Transverse colon (tissue), 4 donors: ENCODE measurements at regions not wholly inside any gene's neighbourhood (a gene's known extent, or its start where the extent isn't known, plus 50 kb on each side); places are given as distances from the start of the nearest gene placed in this dataset.

Experiments
- EP300 ChIP-seq: sonication (generic); formaldehyde crosslinking; IDR thresholded peaks from one replicate; pipeline ENCODE4 v1.6.1; 2017; ENCODE audit warnings: antibody characterized with exemption, low read depth
- POLR2AphosphoS5 ChIP-seq, 3 donors: sonication (generic); formaldehyde crosslinking; IDR thresholded peaks; one replicate each; pipeline ENCODE4 v1.6.1; 2016; ENCODE audit warnings: antibody characterized with exemption in 3 of 3
- TF ChIP-seq, protein P1 (sequence below), 5 experiments: fragments of 200-600 bp in 3 of 5; fragments of 450-650 bp in 2 of 5; sonication (generic) in 3 of 5; IDR thresholded peaks; 1 replicate in 2 of 5; 2 replicates in 3 of 5; pipeline ENCODE4 v1.5.1; 2016 to 2017; ENCODE audit warnings: antibody characterized with exemption in 5 of 5, inconsistent platforms in 3 of 5, mild to moderate bottlenecking in 2 of 5, moderate library complexity in 1 of 5

DNA sequence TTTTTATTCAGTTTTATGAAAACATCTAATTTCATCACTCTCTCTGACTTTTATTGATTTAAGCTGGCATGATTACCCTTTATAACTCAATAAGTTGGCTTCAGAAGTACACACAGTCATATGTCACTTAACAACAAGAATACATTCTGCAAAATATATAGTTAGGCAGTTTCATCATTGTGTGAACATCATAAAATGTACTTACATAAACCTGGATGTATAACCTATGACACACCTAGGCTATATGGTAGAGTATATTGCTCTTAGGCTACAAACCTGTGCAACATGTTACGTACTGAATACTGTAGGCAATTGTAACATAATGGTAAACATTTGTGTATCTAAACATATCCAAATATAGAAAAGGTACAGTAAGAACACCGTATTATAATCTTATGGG, 362.2 kb upstream of the BTBD3 start:
- TF ChIP-seq EP300 (no peak), POLR2AphosphoS5 (IDR thresholded peaks at IDR 0.05) (no peak)
- TF ChIP-seq, protein P1, sequence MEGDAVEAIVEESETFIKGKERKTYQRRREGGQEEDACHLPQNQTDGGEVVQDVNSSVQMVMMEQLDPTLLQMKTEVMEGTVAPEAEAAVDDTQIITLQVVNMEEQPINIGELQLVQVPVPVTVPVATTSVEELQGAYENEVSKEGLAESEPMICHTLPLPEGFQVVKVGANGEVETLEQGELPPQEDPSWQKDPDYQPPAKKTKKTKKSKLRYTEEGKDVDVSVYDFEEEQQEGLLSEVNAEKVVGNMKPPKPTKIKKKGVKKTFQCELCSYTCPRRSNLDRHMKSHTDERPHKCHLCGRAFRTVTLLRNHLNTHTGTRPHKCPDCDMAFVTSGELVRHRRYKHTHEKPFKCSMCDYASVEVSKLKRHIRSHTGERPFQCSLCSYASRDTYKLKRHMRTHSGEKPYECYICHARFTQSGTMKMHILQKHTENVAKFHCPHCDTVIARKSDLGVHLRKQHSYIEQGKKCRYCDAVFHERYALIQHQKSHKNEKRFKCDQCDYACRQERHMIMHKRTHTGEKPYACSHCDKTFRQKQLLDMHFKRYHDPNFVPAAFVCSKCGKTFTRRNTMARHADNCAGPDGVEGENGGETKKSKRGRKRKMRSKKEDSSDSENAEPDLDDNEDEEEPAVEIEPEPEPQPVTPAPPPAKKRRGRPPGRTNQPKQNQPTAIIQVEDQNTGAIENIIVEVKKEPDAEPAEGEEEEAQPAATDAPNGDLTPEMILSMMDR (IDR thresholded peaks at IDR 0.05) = no peak
